HEK293 (cell line): ENCODE measurements at regions not wholly inside any gene's neighbourhood (a gene's known extent, or its start where the extent isn't known, plus 50 kb on each side); places are given as distances from the start of the nearest gene placed in this dataset.

ENCODE experiments used
- HOXA7 ChIP-seq: sonication (generic); formaldehyde crosslinking; IDR thresholded peaks from 2 replicates; pipeline ENCODE4 v1.8.1; 2022; ENCODE audit warnings: missing genetic modification reagents, borderline replicate concordance
- ZNF169 ChIP-seq: fragments of 450-650 bp; formaldehyde crosslinking; IDR thresholded peaks from 2 replicates; pipeline ENCODE4 v1.5.1; 2016; ENCODE audit warnings: missing biosample characterization, missing genetic modification characterization
- ZNF510 ChIP-seq: fragments of 450-650 bp; formaldehyde crosslinking; IDR thresholded peaks from 2 replicates; pipeline ENCODE4 v1.5.1; 2018; ENCODE audit warnings: mild to moderate bottlenecking, missing genetic modification characterization, missing biosample characterization; ENCODE audit not compliant: insufficient replicate concordance
- TF ChIP-seq, protein P1 (sequence below): fragments of 450-650 bp; formaldehyde crosslinking; IDR thresholded peaks from 2 replicates; pipeline ENCODE4 v1.5.1; 2016; ENCODE audit warnings: missing biosample characterization, missing genetic modification characterization
- TF ChIP-seq, protein P2 (sequence below): fragments of 450-650 bp; formaldehyde crosslinking; conservative IDR thresholded peaks from 2 replicates; pipeline ENCODE4 v1.5.1; 2016; ENCODE audit warnings: low read depth, missing biosample characterization, missing genetic modification characterization
- TF ChIP-seq, protein P3 (sequence below): fragments of 450-650 bp; formaldehyde crosslinking; IDR thresholded peaks from 2 replicates; pipeline ENCODE4 v1.5.1; 2016; ENCODE audit warnings: missing biosample characterization, missing genetic modification characterization, low read depth

DNA sequence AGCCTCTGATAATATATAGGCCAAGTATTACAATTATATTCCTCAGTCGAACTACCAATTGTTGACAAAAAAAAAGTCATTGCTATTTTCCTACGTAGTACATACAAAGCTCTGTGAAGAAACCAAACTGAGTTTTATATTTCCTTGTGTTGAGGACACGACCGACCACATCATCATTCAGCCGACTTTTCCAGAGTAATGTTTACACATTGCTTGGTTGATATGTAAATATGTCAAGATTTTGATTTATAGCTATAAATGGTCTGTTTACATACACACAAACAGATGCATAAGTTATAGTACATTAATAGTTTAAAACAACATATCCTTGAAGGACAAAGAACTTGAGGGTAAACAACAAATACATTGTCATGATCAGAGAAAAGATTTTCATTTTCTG is 121.5 kb downstream of the CRPPA start:
- TF ChIP-seq ZNF169 (tag by site-specific recombination), result no peak
- TF ChIP-seq, protein P1, sequence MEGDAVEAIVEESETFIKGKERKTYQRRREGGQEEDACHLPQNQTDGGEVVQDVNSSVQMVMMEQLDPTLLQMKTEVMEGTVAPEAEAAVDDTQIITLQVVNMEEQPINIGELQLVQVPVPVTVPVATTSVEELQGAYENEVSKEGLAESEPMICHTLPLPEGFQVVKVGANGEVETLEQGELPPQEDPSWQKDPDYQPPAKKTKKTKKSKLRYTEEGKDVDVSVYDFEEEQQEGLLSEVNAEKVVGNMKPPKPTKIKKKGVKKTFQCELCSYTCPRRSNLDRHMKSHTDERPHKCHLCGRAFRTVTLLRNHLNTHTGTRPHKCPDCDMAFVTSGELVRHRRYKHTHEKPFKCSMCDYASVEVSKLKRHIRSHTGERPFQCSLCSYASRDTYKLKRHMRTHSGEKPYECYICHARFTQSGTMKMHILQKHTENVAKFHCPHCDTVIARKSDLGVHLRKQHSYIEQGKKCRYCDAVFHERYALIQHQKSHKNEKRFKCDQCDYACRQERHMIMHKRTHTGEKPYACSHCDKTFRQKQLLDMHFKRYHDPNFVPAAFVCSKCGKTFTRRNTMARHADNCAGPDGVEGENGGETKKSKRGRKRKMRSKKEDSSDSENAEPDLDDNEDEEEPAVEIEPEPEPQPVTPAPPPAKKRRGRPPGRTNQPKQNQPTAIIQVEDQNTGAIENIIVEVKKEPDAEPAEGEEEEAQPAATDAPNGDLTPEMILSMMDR (tag by site-specific recombination), result no peak
- TF ChIP-seq, protein P2, sequence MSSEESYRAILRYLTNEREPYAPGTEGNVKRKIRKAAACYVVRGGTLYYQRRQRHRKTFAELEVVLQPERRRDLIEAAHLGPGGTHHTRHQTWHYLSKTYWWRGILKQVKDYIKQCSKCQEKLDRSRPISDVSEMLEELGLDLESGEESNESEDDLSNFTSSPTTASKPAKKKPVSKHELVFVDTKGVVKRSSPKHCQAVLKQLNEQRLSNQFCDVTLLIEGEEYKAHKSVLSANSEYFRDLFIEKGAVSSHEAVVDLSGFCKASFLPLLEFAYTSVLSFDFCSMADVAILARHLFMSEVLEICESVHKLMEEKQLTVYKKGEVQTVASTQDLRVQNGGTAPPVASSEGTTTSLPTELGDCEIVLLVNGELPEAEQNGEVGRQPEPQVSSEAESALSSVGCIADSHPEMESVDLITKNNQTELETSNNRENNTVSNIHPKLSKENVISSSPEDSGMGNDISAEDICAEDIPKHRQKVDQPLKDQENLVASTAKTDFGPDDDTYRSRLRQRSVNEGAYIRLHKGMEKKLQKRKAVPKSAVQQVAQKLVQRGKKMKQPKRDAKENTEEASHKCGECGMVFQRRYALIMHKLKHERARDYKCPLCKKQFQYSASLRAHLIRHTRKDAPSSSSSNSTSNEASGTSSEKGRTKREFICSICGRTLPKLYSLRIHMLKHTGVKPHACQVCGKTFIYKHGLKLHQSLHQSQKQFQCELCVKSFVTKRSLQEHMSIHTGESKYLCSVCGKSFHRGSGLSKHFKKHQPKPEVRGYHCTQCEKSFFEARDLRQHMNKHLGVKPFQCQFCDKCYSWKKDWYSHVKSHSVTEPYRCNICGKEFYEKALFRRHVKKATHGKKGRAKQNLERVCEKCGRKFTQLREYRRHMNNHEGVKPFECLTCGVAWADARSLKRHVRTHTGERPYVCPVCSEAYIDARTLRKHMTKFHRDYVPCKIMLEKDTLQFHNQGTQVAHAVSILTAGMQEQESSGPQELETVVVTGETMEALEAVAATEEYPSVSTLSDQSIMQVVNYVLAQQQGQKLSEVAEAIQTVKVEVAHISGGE (tag by site-specific recombination), result no peak
- TF ChIP-seq HOXA7 (CRISPR knock-in tag), result no peak
- TF ChIP-seq, protein P3, sequence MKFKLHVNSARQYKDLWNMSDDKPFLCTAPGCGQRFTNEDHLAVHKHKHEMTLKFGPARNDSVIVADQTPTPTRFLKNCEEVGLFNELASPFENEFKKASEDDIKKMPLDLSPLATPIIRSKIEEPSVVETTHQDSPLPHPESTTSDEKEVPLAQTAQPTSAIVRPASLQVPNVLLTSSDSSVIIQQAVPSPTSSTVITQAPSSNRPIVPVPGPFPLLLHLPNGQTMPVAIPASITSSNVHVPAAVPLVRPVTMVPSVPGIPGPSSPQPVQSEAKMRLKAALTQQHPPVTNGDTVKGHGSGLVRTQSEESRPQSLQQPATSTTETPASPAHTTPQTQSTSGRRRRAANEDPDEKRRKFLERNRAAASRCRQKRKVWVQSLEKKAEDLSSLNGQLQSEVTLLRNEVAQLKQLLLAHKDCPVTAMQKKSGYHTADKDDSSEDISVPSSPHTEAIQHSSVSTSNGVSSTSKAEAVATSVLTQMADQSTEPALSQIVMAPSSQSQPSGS (tag by site-specific recombination), result no peak
- no peak for TF ChIP-seq ZNF510 (tag by site-specific recombination)
